ENCODE measurements at regions not wholly inside any gene's neighbourhood (a gene's known extent, or its start where the extent isn't known, plus 50 kb on each side); places are given as distances from the start of the nearest gene placed in this dataset.

DNA sequence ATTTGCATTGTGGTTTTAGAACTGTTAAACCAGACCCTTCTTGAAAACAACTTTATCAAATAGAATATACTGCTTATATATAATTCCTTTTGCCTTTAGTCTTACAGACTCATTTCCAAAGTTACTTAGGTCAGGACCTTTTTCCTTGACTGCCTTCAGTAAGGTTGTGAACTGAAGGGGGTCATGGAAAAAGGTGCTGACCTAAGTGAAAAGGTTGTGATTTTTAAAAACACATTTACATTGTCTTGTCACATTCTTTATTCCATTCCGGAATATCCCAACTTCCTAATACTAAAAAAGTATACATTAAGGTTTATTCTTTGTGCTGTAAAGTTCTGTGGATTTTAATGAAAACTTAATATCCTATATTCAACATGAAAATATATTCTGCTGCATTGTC is 581.4 kb downstream of the SOCS6 start:
- DNase-seq (ENCODE audit: low read depth, low spot score), result no peak
- no peak overlapping the region for H3K9ac ChIP-seq (ENCODE audit: control insufficient read depth, extremely low read depth, insufficient read depth, low read length)
- no peak for TF ChIP-seq EZH2 (IDR thresholded peaks at IDR 0.05; ENCODE audit: low read length)
- TF ChIP-seq, protein P1, sequence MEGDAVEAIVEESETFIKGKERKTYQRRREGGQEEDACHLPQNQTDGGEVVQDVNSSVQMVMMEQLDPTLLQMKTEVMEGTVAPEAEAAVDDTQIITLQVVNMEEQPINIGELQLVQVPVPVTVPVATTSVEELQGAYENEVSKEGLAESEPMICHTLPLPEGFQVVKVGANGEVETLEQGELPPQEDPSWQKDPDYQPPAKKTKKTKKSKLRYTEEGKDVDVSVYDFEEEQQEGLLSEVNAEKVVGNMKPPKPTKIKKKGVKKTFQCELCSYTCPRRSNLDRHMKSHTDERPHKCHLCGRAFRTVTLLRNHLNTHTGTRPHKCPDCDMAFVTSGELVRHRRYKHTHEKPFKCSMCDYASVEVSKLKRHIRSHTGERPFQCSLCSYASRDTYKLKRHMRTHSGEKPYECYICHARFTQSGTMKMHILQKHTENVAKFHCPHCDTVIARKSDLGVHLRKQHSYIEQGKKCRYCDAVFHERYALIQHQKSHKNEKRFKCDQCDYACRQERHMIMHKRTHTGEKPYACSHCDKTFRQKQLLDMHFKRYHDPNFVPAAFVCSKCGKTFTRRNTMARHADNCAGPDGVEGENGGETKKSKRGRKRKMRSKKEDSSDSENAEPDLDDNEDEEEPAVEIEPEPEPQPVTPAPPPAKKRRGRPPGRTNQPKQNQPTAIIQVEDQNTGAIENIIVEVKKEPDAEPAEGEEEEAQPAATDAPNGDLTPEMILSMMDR (optimal IDR thresholded peaks at IDR 0.05 in 1 of 3, IDR thresholded peaks at IDR 0.05 in 1 of 3, conservative IDR thresholded peaks at IDR 0.05 in 1 of 3; ENCODE audit: extremely low read depth in 1 of 3, insufficient read depth in 2 of 3, low read length in 3 of 3), result no peak
- H3K79me2 ChIP-seq (ENCODE audit: control insufficient read depth, insufficient read depth, low read length), result no peaks in the 10 kb centered on the region
- H3K36me3 ChIP-seq (ENCODE audit: control insufficient read depth in 2 of 2, extremely low read depth in 1 of 2, insufficient read depth in 2 of 2, low read length in 2 of 2), result no peaks in the 10 kb centered on the region
- H2AFZ ChIP-seq (ENCODE audit: control insufficient read depth, low read length), result no peak overlapping the region
- H4K20me1 ChIP-seq (ENCODE audit: control insufficient read depth, extremely low read depth, insufficient read depth, low read length), result no peaks in the 10 kb centered on the region
- H3K4me2 ChIP-seq (ENCODE audit: control insufficient read depth, extremely low read depth, insufficient read depth, low read depth, low read length), result no peak overlapping the region
- H3K27ac ChIP-seq (ENCODE audit: control insufficient read depth, insufficient read depth, low read length), result no peak overlapping the region
- FAIRE-seq, result no peak
- no peak overlapping the region for H3K4me3 ChIP-seq (ENCODE audit: control insufficient read depth in 2 of 3, extremely low read depth in 1 of 3, insufficient read depth in 2 of 3, low read depth in 1 of 3, low read length in 3 of 3)
- no peaks in the 10 kb centered on the region for H3K4me1 ChIP-seq (ENCODE audit: control insufficient read depth, extremely low read depth, insufficient read depth, low read length)
- dilution Hi-C loops (cut with MboI; ENCODE audit: extremely low pct_ligation_motif_present, low sequenced_read_pairs), result no loop called here
- H3K9me1 ChIP-seq (ENCODE audit: control insufficient read depth, extremely low read depth, insufficient read depth, low read length), result no peaks in the 10 kb centered on the region
- H3K27me3 ChIP-seq (ENCODE audit: control insufficient read depth, extremely low read depth, insufficient read depth, low read length), result no peaks in the 10 kb centered on the region
- no peaks in the 10 kb centered on the region for H3K9me3 ChIP-seq (ENCODE audit: control insufficient read depth, low read depth, low read length)

DNA sequence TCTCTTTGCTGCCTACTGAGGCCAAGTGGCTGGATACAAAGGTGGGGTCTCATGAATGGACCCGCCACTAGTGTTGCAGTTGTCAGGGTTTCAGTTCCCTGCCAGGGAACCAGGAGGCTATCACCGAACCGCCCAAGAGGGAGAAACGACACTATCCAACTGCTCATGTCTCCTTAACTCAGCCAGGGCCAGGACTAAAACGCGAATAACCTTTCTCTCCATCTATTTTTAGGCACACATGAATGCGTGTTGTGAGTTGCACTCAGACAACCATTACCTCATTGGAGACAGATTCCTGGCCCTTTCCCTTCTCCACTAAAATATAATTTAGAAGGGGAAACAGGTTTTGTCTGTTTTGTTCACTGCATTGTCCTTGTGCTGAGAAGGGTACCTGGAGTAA is 559.5 kb downstream of the SOCS6 start:
- H3K4me2 ChIP-seq (ENCODE audit: control insufficient read depth, extremely low read depth, insufficient read depth, low read depth, low read length), result no peak overlapping the region
- H3K9ac ChIP-seq (ENCODE audit: control insufficient read depth, extremely low read depth, insufficient read depth, low read length), result no peak overlapping the region
- H3K79me2 ChIP-seq (ENCODE audit: control insufficient read depth, insufficient read depth, low read length), result no peaks in the 10 kb centered on the region
- DNase-seq (ENCODE audit: low read depth, low spot score) (no peak), FAIRE-seq (no peak)
- no peaks in the 10 kb centered on the region for H4K20me1 ChIP-seq (ENCODE audit: control insufficient read depth, extremely low read depth, insufficient read depth, low read length)
- H3K27ac ChIP-seq (ENCODE audit: control insufficient read depth, insufficient read depth, low read length), result no peak overlapping the region
- no peaks in the 10 kb centered on the region for H3K9me1 ChIP-seq (ENCODE audit: control insufficient read depth, extremely low read depth, insufficient read depth, low read length)
- dilution Hi-C loops (cut with MboI; ENCODE audit: extremely low pct_ligation_motif_present, low sequenced_read_pairs), result no loop called here
- H3K4me1 ChIP-seq (ENCODE audit: control insufficient read depth, extremely low read depth, insufficient read depth, low read length), result no peaks in the 10 kb centered on the region
- H3K9me3 ChIP-seq (ENCODE audit: control insufficient read depth, low read depth, low read length), result no peaks in the 10 kb centered on the region
- H3K4me3 ChIP-seq (ENCODE audit: control insufficient read depth in 2 of 3, extremely low read depth in 1 of 3, insufficient read depth in 2 of 3, low read depth in 1 of 3, low read length in 3 of 3), result no peak overlapping the region
- H3K36me3 ChIP-seq (ENCODE audit: control insufficient read depth in 2 of 2, extremely low read depth in 1 of 2, insufficient read depth in 2 of 2, low read length in 2 of 2), result no peaks in the 10 kb centered on the region
- TF ChIP-seq, protein P1 (optimal IDR thresholded peaks at IDR 0.05 in 1 of 3, IDR thresholded peaks at IDR 0.05 in 1 of 3, conservative IDR thresholded peaks at IDR 0.05 in 1 of 3; ENCODE audit: extremely low read depth in 1 of 3, insufficient read depth in 2 of 3, low read length in 3 of 3), result no peak
- H2AFZ ChIP-seq (ENCODE audit: control insufficient read depth, low read length), result no peak overlapping the region
- H3K27me3 ChIP-seq (ENCODE audit: control insufficient read depth, extremely low read depth, insufficient read depth, low read length), result no peaks in the 10 kb centered on the region
